ENCODE measurements at regions not wholly inside any gene's neighbourhood (a gene's known extent, or its start where the extent isn't known, plus 50 kb on each side); places are given as distances from the start of the nearest gene placed in this dataset.

- TF ChIP-seq ESRRG (CRISPR knock-in tag; IDR thresholded peaks at IDR 0.05) (no peak), ZFP3 (CRISPR knock-in tag; IDR thresholded peaks at IDR 0.05) (no peak), BACH2 (CRISPR knock-in tag; IDR thresholded peaks at IDR 0.05; ENCODE audit: borderline replicate concordance) (no peak), CSRNP3 (CRISPR knock-in tag; IDR thresholded peaks at IDR 0.05) (no peak), GLIS3 (CRISPR knock-in tag; IDR thresholded peaks at IDR 0.05) (no peak), ISL1 (CRISPR knock-in tag; IDR thresholded peaks at IDR 0.05) (no peak), CSDC2 (CRISPR knock-in tag; IDR thresholded peaks at IDR 0.05) (no peak), ZNF565 (CRISPR knock-in tag; conservative IDR thresholded peaks at IDR 0.05; ENCODE audit: low read depth) (no peak), SNAI2 (CRISPR knock-in tag; IDR thresholded peaks at IDR 0.05) (no peak), CREB5 (CRISPR knock-in tag; IDR thresholded peaks at IDR 0.05; ENCODE audit: low read depth) (no peak), TCF4 (CRISPR knock-in tag; IDR thresholded peaks at IDR 0.05; ENCODE audit: borderline replicate concordance) (no peak)
- no peak for ATAC-seq
Measured at GRCh38 chr6:6436366-6436765, 115.9 kb upstream of the F13A1 start.

- no peak for ATAC-seq
- TF ChIP-seq CSRNP3 (CRISPR knock-in tag; IDR thresholded peaks at IDR 0.05) (no peak), PATZ1 (CRISPR knock-in tag; IDR thresholded peaks at IDR 0.05; ENCODE audit: borderline replicate concordance) (no peak), ZC3H10 (CRISPR knock-in tag; IDR thresholded peaks at IDR 0.05) (no peak), ESRRG (CRISPR knock-in tag; IDR thresholded peaks at IDR 0.05) (no peak), TCF4 (CRISPR knock-in tag; IDR thresholded peaks at IDR 0.05; ENCODE audit: borderline replicate concordance) (no peak)
Measured at GRCh38 chr6:6436946-6437345, 116.5 kb upstream of the F13A1 start.

- no peak for TF ChIP-seq TOX (CRISPR knock-in tag; IDR thresholded peaks at IDR 0.05; ENCODE audit: borderline replicate concordance)
- TF ChIP-seq PATZ1 (CRISPR knock-in tag; IDR thresholded peaks at IDR 0.05; ENCODE audit: borderline replicate concordance): no peak
- TF ChIP-seq OSR1 (CRISPR knock-in tag; IDR thresholded peaks at IDR 0.05): no peak
- no peak for TF ChIP-seq CREB5 (CRISPR knock-in tag; IDR thresholded peaks at IDR 0.05; ENCODE audit: low read depth)
- TF ChIP-seq ESRRG (CRISPR knock-in tag; IDR thresholded peaks at IDR 0.05): no peak
- TF ChIP-seq PPARA (CRISPR knock-in tag; IDR thresholded peaks at IDR 0.05; ENCODE audit: borderline replicate concordance): no peak
- TF ChIP-seq POU6F1 (CRISPR knock-in tag; IDR thresholded peaks at IDR 0.05; ENCODE audit: borderline replicate concordance, low read depth): no peak
- no peak for TF ChIP-seq RARB (CRISPR knock-in tag; IDR thresholded peaks at IDR 0.05)
- no peak for TF ChIP-seq GLIS3 (CRISPR knock-in tag; IDR thresholded peaks at IDR 0.05)
- TF ChIP-seq TSHZ2 (CRISPR knock-in tag; IDR thresholded peaks at IDR 0.05): no peak
- TF ChIP-seq ZFP3 (CRISPR knock-in tag; IDR thresholded peaks at IDR 0.05): no peak
- ATAC-seq: no peak
Measured at GRCh38 chr6:6438286-6438685, 117.8 kb upstream of the F13A1 start.
